H1 (cell line): ENCODE measurements at regions not wholly inside any gene's neighbourhood (a gene's known extent, or its start where the extent isn't known, plus 50 kb on each side); places are given as distances from the start of the nearest gene placed in this dataset.

Experiments
- CTCF ChIA-PET: fragments of 300-600 bp; sonication (Branson Sonifier 250); formaldehyde crosslinking; loops from one replicate; lab custom pipeline; 2021; ENCODE audit not compliant: partially characterized antibody; lab: Charles Lee
- POLR2A ChIA-PET: fragments of 300-600 bp; sonication (Branson Sonifier 250); formaldehyde crosslinking; loops from one replicate; lab custom pipeline; 2021; ENCODE audit warnings: inconsistent platforms; ENCODE audit not compliant: partially characterized antibody; lab: Charles Lee
- DNase-seq, 2 experiments: peaks; one replicate each; pipeline versions ENCODE4 v3.0.0 to v3.0.0-alpha.2; 2010 to 2022; ENCODE audit warnings: low spot score in 2 of 2, low read depth in 1 of 2, mixed read lengths in 1 of 2
- FAIRE-seq: peaks from 2 replicates; lab custom pipeline; 2011; peaks lifted over from hg19 to GRCh38; lab: Jason Lieb, UNC
- H2AFZ ChIP-seq: 2 replicates; pipeline ENCODE4 v1.8.1; 2012; ENCODE audit warnings: low read length, inconsistent platforms
- H2AK5ac ChIP-seq: 2 replicates; pipeline ENCODE4 v1.6.1; 2013; ENCODE audit warnings: low read depth, low read length
- H2BK120ac ChIP-seq: replicated peaks from 2 replicates; pipeline ENCODE3; 2013; ENCODE audit warnings: low read depth, low read length, inconsistent platforms
- H2BK12ac ChIP-seq: 2 replicates; pipeline ENCODE4 v1.6.1; 2013; ENCODE audit warnings: low read depth, low read length
- H2BK15ac ChIP-seq: 2 replicates; pipeline ENCODE4 v1.6.1; 2013; ENCODE audit warnings: low read length
- H2BK20ac ChIP-seq: 2 replicates; pipeline ENCODE4 v1.6.1; 2013; ENCODE audit warnings: low read length
- H2BK5ac ChIP-seq: 2 replicates; pipeline ENCODE4 v1.6.1; 2013; ENCODE audit warnings: low read depth, low read length
- H3K14ac ChIP-seq: 2 replicates; pipeline ENCODE4 v1.6.1; 2013; ENCODE audit warnings: inconsistent platforms; ENCODE audit not compliant: insufficient read length
- H3K18ac ChIP-seq: 2 replicates; pipeline ENCODE4 v1.6.1; 2013; ENCODE audit warnings: low read length; ENCODE audit errors: extremely low read depth
- H3K23ac ChIP-seq: 2 replicates; pipeline ENCODE4 v1.6.1; 2013; ENCODE audit warnings: inconsistent platforms; ENCODE audit not compliant: insufficient read length
- H3K23me2 ChIP-seq: 2 replicates; pipeline ENCODE4 v1.6.1; 2013; ENCODE audit warnings: low read depth, low read length
- H3K27ac ChIP-seq: 2 replicates; pipeline ENCODE4 v1.6.1; 2011; ENCODE audit warnings: low read depth, low read length, inconsistent platforms
- H3K27me3 ChIP-seq, 4 experiments: replicated peaks in 1 of 4; 1 replicate in 1 of 4; 2 replicates in 3 of 4; pipeline versions ENCODE4 v1.6.1 to v1.8.1; 2011 to 2013; ENCODE audit warnings: low read length in 3 of 4, mild to moderate bottlenecking in 3 of 4, inconsistent platforms in 2 of 4, mixed read lengths in 2 of 4, moderate library complexity in 1 of 4; ENCODE audit not compliant: control insufficient read depth in 3 of 4, insufficient read depth in 3 of 4; ENCODE audit errors: extremely low read depth in 1 of 4
- H3K36me3 ChIP-seq, 4 experiments: 2 replicates each; pipeline versions ENCODE4 v1.6.1 to v1.8.1; 2011 to 2013; ENCODE audit warnings: mild to moderate bottlenecking in 4 of 4, low read length in 3 of 4, moderate library complexity in 2 of 4, control low read depth in 1 of 4, inconsistent platforms in 1 of 4; ENCODE audit not compliant: insufficient read depth in 4 of 4, control insufficient read depth in 2 of 4
- H3K4ac ChIP-seq: replicated peaks from 2 replicates; pipeline ENCODE3; 2013; ENCODE audit warnings: low read length, low read depth, mixed read lengths, inconsistent platforms; ENCODE audit not compliant: insufficient read length
- H3K4me1 ChIP-seq, 4 experiments: replicated peaks in 1 of 4; 1 replicate in 1 of 4; 2 replicates in 3 of 4; pipeline versions ENCODE4 v1.6.1 to v1.8.1; 2011 to 2013; ENCODE audit warnings: low read length in 3 of 4, inconsistent platforms in 2 of 4, mixed read lengths in 1 of 4; ENCODE audit not compliant: insufficient read depth in 4 of 4, control insufficient read depth in 3 of 4
- H3K4me2 ChIP-seq, 2 experiments: 2 replicates each; pipeline versions ENCODE4 v1.6.1 to v1.8.1; 2011 to 2013; ENCODE audit warnings: low read depth in 2 of 2, low read length in 2 of 2, control low read depth in 1 of 2, inconsistent platforms in 1 of 2, mild to moderate bottlenecking in 1 of 2; ENCODE audit not compliant: insufficient read depth in 1 of 2
- H3K4me3 ChIP-seq, 4 experiments: fragments of 200-600, 300-600 bp in 1 of 4; sonication (generic), shearing (Covaris generic), sonication (Bioruptor Twin) in 1 of 4; 2 replicates each; pipeline versions ENCODE4 v1.5.1 to v1.8.1; 2011 to 2016; ENCODE audit warnings: low read length in 4 of 4, low read depth in 3 of 4, control low read depth in 2 of 4, inconsistent platforms in 2 of 4, mild to moderate bottlenecking in 2 of 4, mixed read lengths in 1 of 4, moderate library complexity in 1 of 4; ENCODE audit not compliant: insufficient read depth in 2 of 4; ENCODE audit errors: extremely low read depth in 1 of 4
- H3K56ac ChIP-seq: replicated peaks from 2 replicates; pipeline ENCODE3; 2013; ENCODE audit warnings: low read depth, mild to moderate bottlenecking, mixed read lengths, low read length, inconsistent platforms; ENCODE audit not compliant: insufficient read length
- H3K79me1 ChIP-seq: 2 replicates; pipeline ENCODE4 v1.6.1; 2013; ENCODE audit warnings: low read depth, low read length, control low read depth
- H3K79me2 ChIP-seq, 2 experiments: 2 replicates each; pipeline versions ENCODE4 v1.6.1 to v1.8.1; 2012 to 2013; ENCODE audit warnings: low read length in 2 of 2, mild to moderate bottlenecking in 2 of 2, inconsistent platforms in 1 of 2; ENCODE audit not compliant: insufficient read depth in 2 of 2, control insufficient read depth in 1 of 2
- H3K9ac ChIP-seq, 4 experiments: replicated peaks in 1 of 4; 1 replicate in 1 of 4; 2 replicates in 3 of 4; pipeline versions ENCODE4 v1.6.1 to v1.8.1; 2011 to 2013; ENCODE audit warnings: low read depth in 3 of 4, low read length in 3 of 4, control low read depth in 2 of 4, mild to moderate bottlenecking in 2 of 4, moderate library complexity in 2 of 4, inconsistent platforms in 1 of 4; ENCODE audit errors: extremely low read depth in 1 of 4
- H3K9me3 ChIP-seq, 2 experiments: 2 replicates each; pipeline versions ENCODE4 v1.6.1 to v1.8.1; 2012 to 2013; ENCODE audit warnings: mild to moderate bottlenecking in 2 of 2, moderate library complexity in 2 of 2, control low read depth in 1 of 2, inconsistent platforms in 1 of 2, low read depth in 1 of 2, low read length in 1 of 2, mixed read lengths in 1 of 2; ENCODE audit not compliant: insufficient read depth in 2 of 2
- H4K20me1 ChIP-seq, 2 experiments: replicated peaks in 1 of 2; 2 replicates each; pipeline versions ENCODE3 to v1.8.1; 2011 to 2013; ENCODE audit warnings: inconsistent platforms in 2 of 2, low read length in 2 of 2, mild to moderate bottlenecking in 1 of 2; ENCODE audit not compliant: insufficient read depth in 2 of 2, control insufficient read depth in 1 of 2
- H4K5ac ChIP-seq: 2 replicates; pipeline ENCODE4 v1.6.1; 2013; ENCODE audit warnings: low read length, low read depth, mixed read lengths, inconsistent platforms; ENCODE audit not compliant: insufficient read length
- H4K8ac ChIP-seq: 2 replicates; pipeline ENCODE4 v1.8.0; 2013; ENCODE audit warnings: mild to moderate bottlenecking, moderate library complexity, low read length, inconsistent platforms; ENCODE audit not compliant: insufficient read depth; ENCODE audit errors: extremely low read depth
- H4K91ac ChIP-seq: replicated peaks from 2 replicates; pipeline ENCODE3; 2013; ENCODE audit warnings: low read length, mixed read lengths, inconsistent platforms; ENCODE audit not compliant: insufficient read length
- ATF2 ChIP-seq: IDR thresholded peaks from 2 replicates; pipeline ENCODE4 v1.6.1; 2012; ENCODE audit warnings: low read length, inconsistent platforms
- EZH2 ChIP-seq: fragments of 200-600 bp; sonication (generic); IDR thresholded peaks from 2 replicates; pipeline ENCODE4 v1.7.1; 2012; ENCODE audit warnings: low read depth, mild to moderate bottlenecking, moderate library complexity, low read length, inconsistent platforms; ENCODE audit not compliant: severe bottlenecking
- HDAC2 ChIP-seq, 2 experiments: fragments of 300-600 bp in 1 of 2; sonication (generic) in 1 of 2; IDR thresholded peaks; 2 replicates each; pipeline ENCODE4 v1.6.1; 2011 to 2012; ENCODE audit warnings: low read depth in 2 of 2, low read length in 2 of 2, mild to moderate bottlenecking in 2 of 2, moderate library complexity in 2 of 2, borderline replicate concordance in 1 of 2, inconsistent platforms in 1 of 2
- WGBS, 2 experiments: shearing (Covaris generic) in 1 of 2; methylation state at CpG; one replicate each; pipeline versions ENCODE4 v1.1.6 to v1.1.7; 2013 to 2015; ENCODE audit warnings: low lambda C conversion rate in 2 of 2, mixed read lengths in 2 of 2, inconsistent platforms in 1 of 2, low coverage in 1 of 2, missing lambda C conversion rate in 1 of 2; ENCODE audit not compliant: insufficient replicate concordance in 2 of 2, insufficient coverage in 1 of 2, insufficient read length in 1 of 2; ENCODE audit errors: extremely low coverage in 1 of 2, missing lambda C conversion rate in 1 of 2; 5-methylcytosine and 5-hydroxymethylcytosine counted together

GRCh38 chr12:89834676-89835075 is 126.0 kb upstream of the ATP2B1 start:
- H2BK20ac ChIP-seq = no peak overlapping the region
- H2BK5ac ChIP-seq = no peak overlapping the region
- FAIRE-seq (no peak), DNase-seq (no peak)
- ChIA-PET CTCF (no interaction called here), POLR2A (no interaction called here)
- no peak overlapping the region for H2BK120ac ChIP-seq
- H3K9ac ChIP-seq = no peak overlapping the region
- H3K36me3 ChIP-seq = no peaks in the 10 kb centered on the region
- no peak overlapping the region for H3K14ac ChIP-seq
- H3K79me2 ChIP-seq = no peaks in the 10 kb centered on the region
- WGBS, 2 experiments = 100% methylated on average over 1 of the region's 1 CpG; no CpG with 5 or more reads in 1 of the 2 experiments
- H2BK12ac ChIP-seq = no peak overlapping the region
- peaks cover 0 to 2% (median 0%) of the 10 kb centered on the region in 4 experiments; a peak in 1 of 7 replicates for H3K4me1 ChIP-seq
- no peak overlapping the region for H3K18ac ChIP-seq
- no peak overlapping the region for H3K4me3 ChIP-seq
- no peaks in the 10 kb centered on the region for H3K23me2 ChIP-seq
- H3K9me3 ChIP-seq = no peaks in the 10 kb centered on the region
- H3K4me2 ChIP-seq = no peak overlapping the region
- H3K27me3 ChIP-seq = no peaks in the 10 kb centered on the region
- no peaks in the 10 kb centered on the region for H3K79me1 ChIP-seq
- H2AK5ac ChIP-seq = no peak overlapping the region
- no peak overlapping the region for H2BK15ac ChIP-seq
- no peak overlapping the region for H3K27ac ChIP-seq
- no peak for TF ChIP-seq ATF2
- no peak for TF ChIP-seq EZH2
- TF ChIP-seq HDAC2 (IDR thresholded peaks at IDR 0.05; ENCODE audit: borderline replicate concordance in 1 of 2, low read depth in 2 of 2, low read length in 2 of 2) = no peak
- H4K5ac ChIP-seq = no peak overlapping the region
- H4K91ac ChIP-seq = no peak overlapping the region
- H4K8ac ChIP-seq = no peak overlapping the region
- H3K4ac ChIP-seq = no peak overlapping the region
- no peaks in the 10 kb centered on the region for H4K20me1 ChIP-seq
- no peak overlapping the region for H3K56ac ChIP-seq
- H3K23ac ChIP-seq = no peak overlapping the region
- no peak overlapping the region for H2AFZ ChIP-seq
